Endothelial cell of umbilical vein (primary cell): ENCODE measurements at regions not wholly inside any gene's neighbourhood (a gene's known extent, or its start where the extent isn't known, plus 50 kb on each side); places are given as distances from the start of the nearest gene placed in this dataset.

Source experiments
- CTCF ChIP-seq, 2 donors: IDR thresholded peaks; 1 replicate in 1 of 2; 2 replicates in 1 of 2; pipeline ENCODE4 v1.5.1; 2011; ENCODE audit warnings: low read length in 2 of 2, mild to moderate bottlenecking in 2 of 2, moderate library complexity in 2 of 2, control low read depth in 1 of 2, inconsistent platforms in 1 of 2, low read depth in 1 of 2; ENCODE audit not compliant: insufficient read depth in 1 of 2; ENCODE audit errors: extremely low read depth in 1 of 2
- FOS ChIP-seq: IDR thresholded peaks from 2 replicates; pipeline ENCODE4 v1.6.1; 2011; ENCODE audit warnings: mild to moderate bottlenecking, low read length, moderate library complexity, borderline replicate concordance; ENCODE audit not compliant: insufficient read depth
- MAX ChIP-seq: IDR thresholded peaks from 2 replicates; pipeline ENCODE4 v1.6.1; 2011; ENCODE audit not compliant: insufficient read depth, insufficient read length
- POLR2AphosphoS5 ChIP-seq: IDR thresholded peaks from 2 replicates; pipeline ENCODE4 v1.6.1; 2012; ENCODE audit warnings: low read depth, mild to moderate bottlenecking, control low read depth, low read length, moderate library complexity; ENCODE audit not compliant: insufficient read depth

- TF ChIP-seq CTCF (IDR thresholded peaks at IDR 0.05; ENCODE audit: extremely low read depth in 1 of 2, insufficient read depth in 1 of 2, low read depth in 1 of 2, low read length in 2 of 2): no peak
- no peak for TF ChIP-seq MAX
- no peak for TF ChIP-seq POLR2AphosphoS5
- no peak for TF ChIP-seq FOS
Observed at GRCh38 chr18:2040279-2040678, 531.0 kb downstream of the METTL4 start.
